CD4-positive, alpha-beta T cell (primary cell): ENCODE measurements at regions not wholly inside any gene's neighbourhood (a gene's known extent, or its start where the extent isn't known, plus 50 kb on each side); places are given as distances from the start of the nearest gene placed in this dataset.

Experiments used
- ATAC-seq: fragments of 200-7000 bp; cut with Tn5 transposase; one replicate; pipeline ENCODE4 v1.10.0; 2022; ENCODE audit warnings: mild to moderate bottlenecking; ENCODE audit not compliant: poor library complexity
- CTCF ChIA-PET: fragments of 350-600 bp; sonication (Branson Sonifier 250); formaldehyde crosslinking; loops from one replicate; lab custom pipeline; 2021; ENCODE audit warnings: antibody characterized with exemption, inconsistent platforms; lab: Charles Lee
- POLR2A ChIA-PET: fragments of 350-600 bp; sonication (Branson Sonifier 250); formaldehyde crosslinking; loops from one replicate; lab custom pipeline; 2021; ENCODE audit warnings: antibody characterized with exemption, inconsistent platforms; lab: Charles Lee
- DNase-seq, 14 experiments: peaks; one replicate each; pipeline ENCODE4 v3.0.0-alpha.2; 2013 to 2020; ENCODE audit warnings: mixed read lengths in 2 of 14
- H3K27ac ChIP-seq, 2 donors: one replicate each; pipeline versions ENCODE4 v1.5.1 to v1.7.0; 2013; ENCODE audit warnings: low read length in 2 of 2, low read depth in 1 of 2, mild to moderate bottlenecking in 1 of 2
- H3K27me3 ChIP-seq, 2 experiments: 1 replicate in 1 of 2; 2 replicates in 1 of 2; pipeline versions ENCODE4 v1.6.1 to v1.7.0; 2013; ENCODE audit warnings: low read length in 2 of 2, control low read depth in 1 of 2, mild to moderate bottlenecking in 1 of 2, moderate library complexity in 1 of 2; ENCODE audit not compliant: insufficient read depth in 2 of 2, control insufficient read depth in 1 of 2
- H3K36me3 ChIP-seq: one replicate; pipeline ENCODE4 v1.6.1; 2013; ENCODE audit warnings: low read length, control low read depth; ENCODE audit not compliant: insufficient read depth
- H3K4me1 ChIP-seq: one replicate; pipeline ENCODE4 v1.6.1; 2013; ENCODE audit warnings: low read length, control low read depth; ENCODE audit not compliant: insufficient read depth
- H3K4me3 ChIP-seq: one replicate; pipeline ENCODE4 v1.5.1; 2013; ENCODE audit warnings: mild to moderate bottlenecking, low read length, moderate library complexity
- H3K9me3 ChIP-seq, 2 experiments: 1 replicate in 1 of 2; 2 replicates in 1 of 2; pipeline versions ENCODE4 v1.6.1 to v1.7.0; 2013; ENCODE audit warnings: low read length in 2 of 2, mild to moderate bottlenecking in 2 of 2, control low read depth in 1 of 2, moderate library complexity in 1 of 2; ENCODE audit not compliant: control insufficient read depth in 1 of 2, insufficient read depth in 1 of 2
- H3K27ac Mint-ChIP-seq: one replicate; pipeline ENCODE4 v1.8.0; 2020; ENCODE audit warnings: mixed read lengths
- H3K27me3 Mint-ChIP-seq: one replicate; pipeline ENCODE4 v1.8.0; 2021; ENCODE audit warnings: mixed read lengths
- H3K36me3 Mint-ChIP-seq: one replicate; pipeline ENCODE4 v1.8.0; 2021; ENCODE audit warnings: low read depth, mixed read lengths
- H3K4me1 Mint-ChIP-seq: one replicate; pipeline ENCODE4 v1.8.0; 2021; ENCODE audit warnings: low read depth, mixed read lengths
- H3K4me3 Mint-ChIP-seq: one replicate; pipeline ENCODE4 v1.8.0; 2020; ENCODE audit warnings: mild to moderate bottlenecking, mixed read lengths
- H3K9me3 Mint-ChIP-seq: one replicate; pipeline ENCODE4 v1.8.0; 2020; ENCODE audit warnings: mixed read lengths
- intact Hi-C, 2 experiments: fragments of 100-400 bp; cut with DNase I in 1 of 2; cut with micrococcal nuclease in 1 of 2; formaldehyde crosslinking; loops; one replicate each; pipeline versions ENCODE4 v1.15.1 to v1.9.0; 2023 to 2025; cut with DNase I, micrococcal nuclease
- TF ChIP-seq, protein P1 (sequence below): fragments of 200-600 bp; IDR thresholded peaks from one replicate; pipeline ENCODE4 v1.8.0; 2022; ENCODE audit warnings: antibody characterized with exemption, mild to moderate bottlenecking

GRCh38 chr4:123659262-123659661 is 262.7 kb downstream of the SPRY1 start:
- Histone ChIP-seq H3K36me3 (no peaks in the 10 kb centered on the region), H3K9me3 (peaks cover 0 to 8% of the 10 kb centered on the region in 2 experiments), H3K4me1 (no peaks in the 10 kb centered on the region), H3K27me3 (no peaks in the 10 kb centered on the region), H3K27ac (no peak overlapping the region), H3K4me3 (no peak overlapping the region)
- Mint-ChIP-seq H3K4me3 (no peak overlapping the region), H3K27ac (no peak overlapping the region), H3K36me3 (no peaks in the 10 kb centered on the region), H3K9me3 (peaks cover 3% of the 10 kb centered on the region), H3K4me1 (no peaks in the 10 kb centered on the region), H3K27me3 (no peaks in the 10 kb centered on the region)
- no peak for DNase-seq
- intact Hi-C loops: loop anchor here (5.0 to 10.0 kb wide), 3 partner anchors 94 to 557 kb away; partner anchors contain the start of gene SPRY1 (in 1 of the 2)
- TF ChIP-seq, protein P1, sequence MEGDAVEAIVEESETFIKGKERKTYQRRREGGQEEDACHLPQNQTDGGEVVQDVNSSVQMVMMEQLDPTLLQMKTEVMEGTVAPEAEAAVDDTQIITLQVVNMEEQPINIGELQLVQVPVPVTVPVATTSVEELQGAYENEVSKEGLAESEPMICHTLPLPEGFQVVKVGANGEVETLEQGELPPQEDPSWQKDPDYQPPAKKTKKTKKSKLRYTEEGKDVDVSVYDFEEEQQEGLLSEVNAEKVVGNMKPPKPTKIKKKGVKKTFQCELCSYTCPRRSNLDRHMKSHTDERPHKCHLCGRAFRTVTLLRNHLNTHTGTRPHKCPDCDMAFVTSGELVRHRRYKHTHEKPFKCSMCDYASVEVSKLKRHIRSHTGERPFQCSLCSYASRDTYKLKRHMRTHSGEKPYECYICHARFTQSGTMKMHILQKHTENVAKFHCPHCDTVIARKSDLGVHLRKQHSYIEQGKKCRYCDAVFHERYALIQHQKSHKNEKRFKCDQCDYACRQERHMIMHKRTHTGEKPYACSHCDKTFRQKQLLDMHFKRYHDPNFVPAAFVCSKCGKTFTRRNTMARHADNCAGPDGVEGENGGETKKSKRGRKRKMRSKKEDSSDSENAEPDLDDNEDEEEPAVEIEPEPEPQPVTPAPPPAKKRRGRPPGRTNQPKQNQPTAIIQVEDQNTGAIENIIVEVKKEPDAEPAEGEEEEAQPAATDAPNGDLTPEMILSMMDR: no peak
- no peak for ATAC-seq
- POLR2A ChIA-PET: no interaction called here
- CTCF ChIA-PET: no interaction called here

- no peaks in the 10 kb centered on the region for H3K4me1 ChIP-seq
- ChIA-PET POLR2A (no interaction called here), CTCF (no interaction called here)
- TF ChIP-seq, protein P1: peak; percentile 33
- H3K36me3 ChIP-seq: no peaks in the 10 kb centered on the region
- H3K36me3 Mint-ChIP-seq: no peaks in the 10 kb centered on the region
- H3K4me3 ChIP-seq: no peak overlapping the region
- intact Hi-C loops: loop anchor here (2.0 to 10.0 kb wide), 6 partner anchors 95 to 557 kb away; partner anchors contain the start of gene SPRY1 (in 1 of the 2)
- H3K4me3 Mint-ChIP-seq: no peak overlapping the region
- H3K9me3 ChIP-seq: peaks cover 0 to 8% of the 10 kb centered on the region in 2 experiments
- peaks cover 3% of the 10 kb centered on the region for H3K9me3 Mint-ChIP-seq
- no peaks in the 10 kb centered on the region for H3K27me3 Mint-ChIP-seq
- H3K27ac Mint-ChIP-seq: no peak overlapping the region
- no peaks in the 10 kb centered on the region for H3K4me1 Mint-ChIP-seq
- no peaks in the 10 kb centered on the region for H3K27me3 ChIP-seq
- DNase-seq (peak in 3 of 14 experiments; percentile 6 to 27 (median 21)), ATAC-seq (no peak)
- no peak overlapping the region for H3K27ac ChIP-seq
These were observed 263.1 kb downstream of the SPRY1 start for GRCh38 chr4:123659730-123660129.

- H3K36me3 Mint-ChIP-seq: no peaks in the 10 kb centered on the region
- no peak overlapping the region for H3K4me3 Mint-ChIP-seq
- Histone ChIP-seq H3K9me3 (peaks cover 0 to 7% of the 10 kb centered on the region in 2 experiments), H3K4me3 (no peak overlapping the region), H3K36me3 (no peaks in the 10 kb centered on the region), H3K27me3 (no peaks in the 10 kb centered on the region), H3K27ac (no peak overlapping the region), H3K4me1 (no peaks in the 10 kb centered on the region)
- no peaks in the 10 kb centered on the region for H3K27me3 Mint-ChIP-seq
- H3K4me1 Mint-ChIP-seq: no peaks in the 10 kb centered on the region
- CTCF ChIA-PET: no interaction called here
- POLR2A ChIA-PET: no interaction called here
- DNase-seq (peak in 3 of 14 experiments; percentile 23), ATAC-seq (no peak)
- H3K9me3 Mint-ChIP-seq: peaks cover 3% of the 10 kb centered on the region
- TF ChIP-seq, protein P1: peak; percentile 47
- intact Hi-C loops: loop anchor here (2.0 kb wide), 3 partner anchors 96 to 558 kb away; no protein-coding TSS in a partner anchor
- H3K27ac Mint-ChIP-seq: no peak overlapping the region
These were observed 264.6 kb downstream of the SPRY1 start for GRCh38 chr4:123661080-123661737.
